ENCODE measurements at regions not wholly inside any gene's neighbourhood (a gene's known extent, or its start where the extent isn't known, plus 50 kb on each side); places are given as distances from the start of the nearest gene placed in this dataset.

GRCh38 chr19:27876976-27877512 lies 1335.9 kb downstream of the UQCRFS1 start:
- TF ChIP-seq CTCF (IDR thresholded peaks at IDR 0.05; ENCODE audit: low read depth, low read length) (no peak), POLR2A (IDR thresholded peaks at IDR 0.05; ENCODE audit: extremely low read depth, insufficient read length) (no peak), MYC (IDR thresholded peaks at IDR 0.05; ENCODE audit: low read depth, low read length) (no peak), MAX (IDR thresholded peaks at IDR 0.05; ENCODE audit: low read depth, low read length) (no peak)
- no peak overlapping the region for H3K4me3 ChIP-seq (ENCODE audit: low read depth, low read length)
- DNase-seq (ENCODE audit: low read depth): no peak

GRCh38 chr19:27876489-27876888 lies 1336.5 kb downstream of the UQCRFS1 start:
- no peak for DNase-seq (ENCODE audit: low read depth)
- TF ChIP-seq MAX (IDR thresholded peaks at IDR 0.05; ENCODE audit: low read depth, low read length) (no peak), MYC (IDR thresholded peaks at IDR 0.05; ENCODE audit: low read depth, low read length) (no peak), POLR2A (IDR thresholded peaks at IDR 0.05; ENCODE audit: extremely low read depth, insufficient read length) (no peak), CTCF (IDR thresholded peaks at IDR 0.05; ENCODE audit: low read depth, low read length) (no peak)
- no peak overlapping the region for H3K4me3 ChIP-seq (ENCODE audit: low read depth, low read length)

GRCh38 chr19:27872370-27872769 lies 1340.6 kb downstream of the UQCRFS1 start:
- no peak overlapping the region for H3K4me3 ChIP-seq (ENCODE audit: low read depth, low read length)
- TF ChIP-seq POLR2A (IDR thresholded peaks at IDR 0.05; ENCODE audit: extremely low read depth, insufficient read length) (no peak), CTCF (IDR thresholded peaks at IDR 0.05; ENCODE audit: low read depth, low read length) (no peak), MYC (IDR thresholded peaks at IDR 0.05; ENCODE audit: low read depth, low read length) (no peak), MAX (IDR thresholded peaks at IDR 0.05; ENCODE audit: low read depth, low read length) (no peak)
- DNase-seq (ENCODE audit: low read depth): no peak

- no peak for DNase-seq (ENCODE audit: low read depth)
Measured at GRCh38 chr19:27870293-27870692, 1342.7 kb downstream of the UQCRFS1 start.

GRCh38 chr19:27868007-27868406 lies 1344.9 kb downstream of the UQCRFS1 start:
- no peak for DNase-seq (ENCODE audit: low read depth)
- no peak overlapping the region for H3K4me3 ChIP-seq (ENCODE audit: low read depth, low read length)
- no peak for TF ChIP-seq MAX (IDR thresholded peaks at IDR 0.05; ENCODE audit: low read depth, low read length)
- no peak for TF ChIP-seq CTCF (IDR thresholded peaks at IDR 0.05; ENCODE audit: low read depth, low read length)
- TF ChIP-seq MYC (IDR thresholded peaks at IDR 0.05; ENCODE audit: low read depth, low read length): no peak
- TF ChIP-seq POLR2A (IDR thresholded peaks at IDR 0.05; ENCODE audit: extremely low read depth, insufficient read length): no peak

More at GRCh38 chr19:27870293-27870692, 1342.7 kb downstream of the UQCRFS1 start:
- no peak overlapping the region for H3K4me3 ChIP-seq (ENCODE audit: low read depth, low read length)
- TF ChIP-seq MYC (IDR thresholded peaks at IDR 0.05; ENCODE audit: low read depth, low read length) (no peak), CTCF (IDR thresholded peaks at IDR 0.05; ENCODE audit: low read depth, low read length) (no peak), POLR2A (IDR thresholded peaks at IDR 0.05; ENCODE audit: extremely low read depth, insufficient read length) (no peak), MAX (IDR thresholded peaks at IDR 0.05; ENCODE audit: low read depth, low read length) (no peak)
